ENCODE measurements at regions not wholly inside any gene's neighbourhood (a gene's known extent, or its start where the extent isn't known, plus 50 kb on each side); places are given as distances from the start of the nearest gene placed in this dataset.

DNA sequence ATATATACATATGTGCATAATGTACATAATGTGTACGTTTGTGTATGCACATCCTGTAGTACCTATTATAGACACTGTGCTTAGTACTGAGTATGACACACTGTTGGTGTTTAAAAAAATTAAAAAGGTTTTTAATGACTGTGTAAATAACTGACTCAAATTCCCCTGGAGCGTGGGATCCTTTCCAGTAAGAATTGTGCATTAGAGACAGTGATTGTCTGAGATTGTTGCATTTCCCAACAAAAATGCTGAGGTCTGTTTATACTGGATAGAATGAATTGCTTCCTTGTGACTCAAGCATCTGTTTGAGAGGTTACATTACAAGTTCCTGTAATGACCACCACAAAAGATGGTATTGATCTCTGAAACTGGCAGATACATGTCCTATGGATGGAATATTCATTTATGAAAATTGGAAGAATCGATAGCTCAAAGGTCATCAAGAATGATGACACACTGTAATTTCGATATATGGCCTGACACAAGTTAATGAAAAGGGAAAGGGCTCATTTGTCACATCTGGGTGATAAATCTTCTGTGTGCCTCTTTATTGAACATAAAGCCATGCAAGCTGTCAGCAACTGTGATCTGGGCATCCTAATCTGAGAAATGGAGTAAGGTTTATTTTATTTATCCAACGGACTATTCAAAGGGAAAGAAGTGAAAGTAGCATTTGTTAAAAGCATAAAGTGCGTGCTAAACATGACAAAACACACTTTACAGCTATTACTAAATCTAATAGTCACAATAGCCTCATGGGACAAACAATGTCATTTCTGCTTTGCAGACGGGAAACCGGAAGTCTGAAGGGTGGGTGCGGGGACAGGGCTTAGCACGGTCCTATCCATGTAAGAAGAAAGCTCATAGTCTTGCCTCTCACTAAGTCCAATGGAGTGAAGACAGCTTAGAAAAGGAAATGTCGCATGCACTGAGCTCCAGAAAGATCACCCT, 228.8 kb downstream of the CDH11 start:
- Histone ChIP-seq H3K9me3 (ENCODE audit: low read depth, low read length) (no peaks in the 10 kb centered on the region), H3K27ac (ENCODE audit: low read depth, low read length) (peak overlapping the region; percentile 82), H2AFZ (ENCODE audit: low read length) (peak overlapping the region; percentile 20), H3K4me2 (ENCODE audit: insufficient read depth, low read length) (peak overlapping the region; percentile 62), H3K79me2 (ENCODE audit: insufficient read depth, low read length) (no peaks in the 10 kb centered on the region), H4K20me1 (ENCODE audit: insufficient read depth, low read length) (no peaks in the 10 kb centered on the region), H3K4me3 (ENCODE audit: insufficient read depth, low read length) (peak overlapping the region; percentile 50), H3K27me3 (ENCODE audit: insufficient read depth, low read length) (no peaks in the 10 kb centered on the region), H3K36me3 (ENCODE audit: insufficient read depth, low read length) (no peaks in the 10 kb centered on the region), H3K4me1 (ENCODE audit: insufficient read depth, low read length) (peaks cover 21% of the 10 kb centered on the region)
- DNase-seq (ENCODE audit: insufficient read length, low spot score, missing footprints) = peak; percentile 66
- TF ChIP-seq, protein P1, sequence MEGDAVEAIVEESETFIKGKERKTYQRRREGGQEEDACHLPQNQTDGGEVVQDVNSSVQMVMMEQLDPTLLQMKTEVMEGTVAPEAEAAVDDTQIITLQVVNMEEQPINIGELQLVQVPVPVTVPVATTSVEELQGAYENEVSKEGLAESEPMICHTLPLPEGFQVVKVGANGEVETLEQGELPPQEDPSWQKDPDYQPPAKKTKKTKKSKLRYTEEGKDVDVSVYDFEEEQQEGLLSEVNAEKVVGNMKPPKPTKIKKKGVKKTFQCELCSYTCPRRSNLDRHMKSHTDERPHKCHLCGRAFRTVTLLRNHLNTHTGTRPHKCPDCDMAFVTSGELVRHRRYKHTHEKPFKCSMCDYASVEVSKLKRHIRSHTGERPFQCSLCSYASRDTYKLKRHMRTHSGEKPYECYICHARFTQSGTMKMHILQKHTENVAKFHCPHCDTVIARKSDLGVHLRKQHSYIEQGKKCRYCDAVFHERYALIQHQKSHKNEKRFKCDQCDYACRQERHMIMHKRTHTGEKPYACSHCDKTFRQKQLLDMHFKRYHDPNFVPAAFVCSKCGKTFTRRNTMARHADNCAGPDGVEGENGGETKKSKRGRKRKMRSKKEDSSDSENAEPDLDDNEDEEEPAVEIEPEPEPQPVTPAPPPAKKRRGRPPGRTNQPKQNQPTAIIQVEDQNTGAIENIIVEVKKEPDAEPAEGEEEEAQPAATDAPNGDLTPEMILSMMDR (IDR thresholded peaks at IDR 0.05; ENCODE audit: extremely low read depth, low read depth, low read length) = no peak

DNA sequence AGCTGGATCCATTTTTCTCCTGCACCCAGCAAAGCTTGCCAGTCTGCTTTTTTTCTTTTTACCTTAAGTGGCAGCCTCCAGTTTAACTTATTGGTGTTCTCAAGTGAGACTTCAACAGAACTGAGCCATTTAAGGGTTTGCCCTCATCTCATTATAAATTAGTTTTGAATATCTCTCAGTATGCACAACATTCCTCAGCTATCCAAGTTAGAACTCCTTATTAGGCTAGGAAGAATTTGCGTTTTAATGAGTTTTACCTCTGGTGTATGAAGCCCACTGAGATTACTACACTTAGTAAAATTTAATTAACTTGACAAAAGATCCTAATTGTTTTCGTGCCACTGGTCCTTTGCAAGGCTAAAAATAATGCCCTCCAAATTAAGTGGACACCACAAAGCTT, 232.4 kb downstream of the CDH11 start:
- no peak overlapping the region for H2AFZ ChIP-seq (ENCODE audit: low read length)
- H3K27me3 ChIP-seq (ENCODE audit: insufficient read depth, low read length) = no peaks in the 10 kb centered on the region
- no peaks in the 10 kb centered on the region for H4K20me1 ChIP-seq (ENCODE audit: insufficient read depth, low read length)
- H3K36me3 ChIP-seq (ENCODE audit: insufficient read depth, low read length) = no peaks in the 10 kb centered on the region
- H3K4me1 ChIP-seq (ENCODE audit: insufficient read depth, low read length) = peaks cover 21% of the 10 kb centered on the region
- H3K4me3 ChIP-seq (ENCODE audit: insufficient read depth, low read length) = no peak overlapping the region
- H3K4me2 ChIP-seq (ENCODE audit: insufficient read depth, low read length) = no peak overlapping the region
- DNase-seq (ENCODE audit: insufficient read length, low spot score, missing footprints) = no peak
- H3K79me2 ChIP-seq (ENCODE audit: insufficient read depth, low read length) = no peaks in the 10 kb centered on the region
- H3K27ac ChIP-seq (ENCODE audit: low read depth, low read length) = no peak overlapping the region
- TF ChIP-seq, protein P1 (IDR thresholded peaks at IDR 0.05; ENCODE audit: extremely low read depth, low read depth, low read length) = no peak
- H3K9me3 ChIP-seq (ENCODE audit: low read depth, low read length) = no peaks in the 10 kb centered on the region

DNA sequence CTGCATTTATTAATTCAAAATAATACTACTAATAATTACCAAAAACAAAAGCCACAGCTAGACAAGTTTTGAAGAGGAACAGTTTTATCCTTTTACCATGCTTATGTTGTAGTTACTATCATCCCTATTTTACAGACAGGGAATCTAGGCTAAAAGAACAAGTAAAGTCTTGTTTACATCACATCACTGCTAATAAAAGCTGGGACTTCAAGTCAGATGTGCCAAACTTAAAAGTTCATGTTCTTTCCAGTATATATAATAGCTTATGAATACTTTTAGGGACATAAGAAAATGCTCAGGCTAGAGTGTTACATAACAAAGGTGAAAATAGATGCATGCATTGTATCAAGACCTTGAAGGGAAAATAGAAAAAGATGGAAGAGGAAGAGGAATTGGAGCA, 234.2 kb downstream of the CDH11 start:
- no peak for DNase-seq (ENCODE audit: insufficient read length, low spot score, missing footprints)
- Histone ChIP-seq H3K4me1 (ENCODE audit: insufficient read depth, low read length) (peaks cover 11% of the 10 kb centered on the region), H3K4me2 (ENCODE audit: insufficient read depth, low read length) (no peak overlapping the region), H3K4me3 (ENCODE audit: insufficient read depth, low read length) (no peak overlapping the region), H3K79me2 (ENCODE audit: insufficient read depth, low read length) (no peaks in the 10 kb centered on the region), H2AFZ (ENCODE audit: low read length) (no peak overlapping the region), H3K9me3 (ENCODE audit: low read depth, low read length) (no peaks in the 10 kb centered on the region), H4K20me1 (ENCODE audit: insufficient read depth, low read length) (no peaks in the 10 kb centered on the region), H3K36me3 (ENCODE audit: insufficient read depth, low read length) (no peaks in the 10 kb centered on the region), H3K27me3 (ENCODE audit: insufficient read depth, low read length) (no peaks in the 10 kb centered on the region), H3K27ac (ENCODE audit: low read depth, low read length) (no peak overlapping the region)
- TF ChIP-seq, protein P1 (IDR thresholded peaks at IDR 0.05; ENCODE audit: extremely low read depth, low read depth, low read length) = no peak

DNA sequence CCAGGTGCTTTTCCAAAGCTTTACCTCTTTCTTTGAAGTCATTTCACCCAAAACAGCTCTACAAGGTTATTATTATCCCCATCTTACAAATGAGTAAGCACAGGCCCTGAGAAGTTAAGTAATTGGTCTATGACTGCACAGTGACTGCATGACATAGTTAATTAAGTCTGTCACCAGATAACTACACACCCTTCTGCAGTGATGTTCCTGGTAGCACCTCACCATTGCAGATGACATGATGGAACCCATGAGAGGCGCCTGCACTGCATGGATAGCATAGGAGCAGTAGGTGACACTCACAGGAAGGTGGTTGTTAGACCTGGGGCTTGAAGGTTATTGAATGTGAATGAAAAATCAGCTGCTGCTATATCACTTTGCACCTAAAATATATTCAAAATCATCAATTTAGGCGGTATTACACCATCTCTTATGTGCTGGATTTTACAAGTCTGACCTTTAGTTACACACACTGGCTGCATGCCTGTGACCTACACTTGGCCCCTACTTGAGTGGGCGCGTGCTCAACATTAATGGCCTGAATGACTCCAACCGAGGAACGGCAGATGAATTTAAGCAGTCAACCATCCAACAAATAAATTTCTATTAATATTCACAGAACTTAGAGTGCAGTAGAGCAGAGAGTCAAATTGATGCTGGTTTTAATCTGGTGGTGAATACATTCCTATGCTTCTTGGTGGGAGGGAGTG, 239.6 kb downstream of the CDH11 start:
- no peaks in the 10 kb centered on the region for H4K20me1 ChIP-seq (ENCODE audit: insufficient read depth, low read length)
- H3K4me1 ChIP-seq (ENCODE audit: insufficient read depth, low read length) = no peaks in the 10 kb centered on the region
- no peaks in the 10 kb centered on the region for H3K79me2 ChIP-seq (ENCODE audit: insufficient read depth, low read length)
- H3K36me3 ChIP-seq (ENCODE audit: insufficient read depth, low read length) = no peaks in the 10 kb centered on the region
- H3K4me2 ChIP-seq (ENCODE audit: insufficient read depth, low read length) = no peak overlapping the region
- no peaks in the 10 kb centered on the region for H3K27me3 ChIP-seq (ENCODE audit: insufficient read depth, low read length)
- no peak for DNase-seq (ENCODE audit: insufficient read length, low spot score, missing footprints)
- no peak overlapping the region for H3K27ac ChIP-seq (ENCODE audit: low read depth, low read length)
- no peaks in the 10 kb centered on the region for H3K9me3 ChIP-seq (ENCODE audit: low read depth, low read length)
- no peak overlapping the region for H2AFZ ChIP-seq (ENCODE audit: low read length)
- TF ChIP-seq, protein P1 (IDR thresholded peaks at IDR 0.05; ENCODE audit: extremely low read depth, low read depth, low read length) = no peak
- H3K4me3 ChIP-seq (ENCODE audit: insufficient read depth, low read length) = no peak overlapping the region

All from osteoblast (primary cell).